IPS DF 4.7 (cell line): ENCODE measurements at regions not wholly inside any gene's neighbourhood (a gene's known extent, or its start where the extent isn't known, plus 50 kb on each side); places are given as distances from the start of the nearest gene placed in this dataset.
A peak's percentile ranks its signal among the peaks of the same experiment; 100 is the strongest.
"Not testable (repeated sequence)": the region's sequence is repeated elsewhere in the genome, so short reads cannot be mapped to it uniquely, and the experiment has no call there.

ENCODE experiments used
- DNase-seq: peaks from one replicate; pipeline ENCODE4 v3.0.0-alpha.2; 2013; ENCODE audit warnings: low spot score; ENCODE audit errors: extremely low read depth

- no peak for DNase-seq
Measured at GRCh38 chr9:108419379-108419778, 436.4 kb downstream of the ACTL7B start.

- no peak for DNase-seq
Measured at GRCh38 chr9:108417726-108418125, 438.1 kb downstream of the ACTL7B start.

- no peak for DNase-seq
Measured at GRCh38 chr9:108417312-108417711, 438.5 kb downstream of the ACTL7B start.

DNA sequence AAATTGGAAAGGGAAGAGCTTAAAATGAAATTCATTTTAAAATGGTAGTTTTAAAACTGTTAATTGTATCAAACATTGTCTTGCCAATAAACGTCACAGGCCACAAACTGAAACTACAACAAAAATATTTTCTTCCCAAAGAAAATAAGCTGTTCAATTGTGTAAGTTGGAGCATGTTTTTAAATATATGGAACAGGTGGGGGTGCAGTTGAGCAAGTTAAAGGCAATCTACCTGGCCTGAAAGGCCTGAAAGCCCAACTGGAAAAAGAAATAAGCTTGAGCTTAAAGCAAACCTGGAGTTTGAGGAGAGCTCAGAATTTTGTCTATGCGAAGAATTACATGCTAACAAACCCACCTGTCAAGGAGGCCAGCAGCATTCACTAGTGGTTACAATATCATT, 439.5 kb downstream of the ACTL7B start:
- no peak for DNase-seq

GRCh38 chr9:108413809-108414208, 442.0 kb downstream of the ACTL7B start:
- no peak for DNase-seq

GRCh38 chr9:108412755-108413154, 443.0 kb downstream of the ACTL7B start:
- peak; percentile 33 for DNase-seq

DNA sequence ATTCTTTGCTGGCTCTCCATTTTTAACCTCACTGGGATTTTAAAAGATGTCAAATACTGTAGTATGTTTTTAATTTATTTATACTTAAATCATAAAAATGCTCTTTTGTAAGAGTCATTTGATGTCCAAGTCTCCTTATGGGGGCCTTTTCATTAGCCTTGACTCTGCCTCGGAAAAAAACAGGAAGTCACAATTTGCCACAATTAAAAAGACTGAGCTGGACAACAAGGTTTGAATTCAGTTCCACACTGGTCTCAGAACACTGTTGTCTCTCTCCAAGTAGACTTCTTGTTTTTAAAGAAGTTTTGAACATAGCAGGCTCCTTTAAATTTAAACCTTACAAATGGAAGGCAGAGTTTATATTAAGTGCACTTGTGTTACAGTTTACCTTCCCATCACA, 444.2 kb downstream of the ACTL7B start:
- no peak for DNase-seq

DNA sequence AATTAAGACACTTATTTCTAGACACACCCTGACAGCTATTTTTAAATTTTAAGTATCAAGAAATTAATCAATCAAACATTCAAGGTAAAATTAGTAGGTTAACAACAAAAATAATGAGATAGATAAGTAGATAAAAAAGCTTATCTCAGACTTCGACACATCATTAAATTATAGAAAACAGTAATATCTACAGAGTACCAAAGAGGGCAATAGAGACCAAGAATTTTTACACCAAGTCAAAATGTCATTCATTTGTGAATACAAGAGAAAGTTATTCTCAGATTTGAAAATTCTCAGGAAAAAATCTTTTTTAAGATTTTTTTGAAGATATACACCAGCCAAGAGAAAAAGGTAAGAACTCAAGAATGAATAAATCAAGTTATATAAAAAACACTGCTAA, 445.6 kb downstream of the ACTL7B start:
- no peak for DNase-seq

DNA sequence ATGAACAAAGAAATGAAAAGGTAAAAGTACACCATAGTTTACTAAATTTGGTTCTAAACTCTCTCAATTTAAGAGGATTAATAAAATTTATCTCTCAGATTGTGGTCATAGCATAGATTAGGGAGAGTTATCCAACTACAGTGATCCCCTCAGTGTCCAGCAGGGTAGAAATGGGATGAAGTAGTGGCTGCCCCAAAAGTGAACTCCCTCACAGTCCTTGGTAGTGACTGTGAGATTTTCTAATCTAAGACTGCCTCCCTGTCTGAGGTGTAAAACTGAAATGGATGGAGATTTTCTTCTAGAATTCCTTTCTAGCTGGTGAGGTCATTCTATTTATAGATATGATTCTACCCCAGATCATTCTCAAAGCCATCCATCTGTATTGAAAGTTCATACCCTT, 455.5 kb downstream of the ACTL7B start:
- DNase-seq = no peak

DNA sequence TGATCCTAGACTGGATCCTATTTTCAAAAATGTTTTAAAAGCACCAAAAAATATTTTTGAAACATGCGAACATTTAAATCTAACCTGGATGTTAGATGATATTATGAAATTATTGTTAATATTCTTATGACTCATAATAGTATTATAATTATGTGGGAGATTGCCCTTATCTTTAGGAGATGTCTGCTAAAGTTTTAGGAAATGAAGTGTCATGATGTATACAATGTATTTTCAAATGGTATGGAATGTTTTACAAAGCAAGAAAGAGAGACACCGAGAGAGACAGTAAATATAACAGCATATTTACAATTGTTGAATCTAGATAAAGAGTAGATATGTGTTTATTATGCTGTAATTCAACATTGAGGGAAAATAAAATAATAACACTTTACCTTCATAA, 455.9 kb downstream of the ACTL7B start:
- no peak for DNase-seq

GRCh38 chr9:108397286-108397685, 458.5 kb downstream of the ACTL7B start:
- no peak for DNase-seq

- no peak for DNase-seq
Measured at GRCh38 chr9:108396611-108397010, 459.2 kb downstream of the ACTL7B start.

DNA sequence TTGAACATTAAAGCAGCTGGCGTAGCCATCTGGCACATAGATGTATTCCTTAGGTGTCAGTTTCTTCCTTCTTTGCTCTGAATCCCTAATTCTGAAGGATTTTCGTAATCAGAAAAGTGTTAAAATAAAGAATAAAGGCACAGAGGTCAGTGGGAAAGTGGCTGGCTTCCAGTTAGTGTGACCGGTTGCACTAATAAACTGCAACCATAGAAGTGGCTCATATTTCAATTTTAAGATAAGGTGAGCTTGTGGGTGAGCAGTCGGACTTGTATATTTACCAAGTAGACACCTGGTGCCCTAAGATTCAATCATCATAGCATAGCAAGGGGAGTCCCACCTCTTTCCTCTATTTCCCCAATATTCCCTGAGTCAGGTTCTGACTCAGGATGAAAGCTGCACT, 459.6 kb downstream of the ACTL7B start:
- DNase-seq = no peak

DNA sequence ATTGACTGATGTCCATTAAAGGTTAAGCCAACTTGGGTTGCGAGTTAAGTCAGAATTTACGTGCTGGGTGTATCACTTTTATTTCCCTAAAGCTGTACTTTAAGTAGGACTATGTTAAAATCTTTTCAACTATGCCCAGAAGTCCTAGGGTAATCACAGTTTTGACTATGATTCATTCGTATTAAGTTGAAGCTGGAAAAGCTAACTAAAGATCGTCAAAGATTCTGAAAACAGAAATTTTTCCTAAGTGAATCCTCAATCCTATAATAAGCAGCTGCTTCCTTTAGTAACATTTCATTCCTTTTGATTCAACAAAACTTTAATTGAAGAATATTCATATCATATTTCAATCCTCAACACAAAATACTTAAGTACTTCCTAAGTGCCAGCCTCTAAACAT, 460.4 kb downstream of the ACTL7B start:
- DNase-seq = no peak

- no peak for DNase-seq
Measured at GRCh38 chr9:108394726-108395125, 461.1 kb downstream of the ACTL7B start.

DNA sequence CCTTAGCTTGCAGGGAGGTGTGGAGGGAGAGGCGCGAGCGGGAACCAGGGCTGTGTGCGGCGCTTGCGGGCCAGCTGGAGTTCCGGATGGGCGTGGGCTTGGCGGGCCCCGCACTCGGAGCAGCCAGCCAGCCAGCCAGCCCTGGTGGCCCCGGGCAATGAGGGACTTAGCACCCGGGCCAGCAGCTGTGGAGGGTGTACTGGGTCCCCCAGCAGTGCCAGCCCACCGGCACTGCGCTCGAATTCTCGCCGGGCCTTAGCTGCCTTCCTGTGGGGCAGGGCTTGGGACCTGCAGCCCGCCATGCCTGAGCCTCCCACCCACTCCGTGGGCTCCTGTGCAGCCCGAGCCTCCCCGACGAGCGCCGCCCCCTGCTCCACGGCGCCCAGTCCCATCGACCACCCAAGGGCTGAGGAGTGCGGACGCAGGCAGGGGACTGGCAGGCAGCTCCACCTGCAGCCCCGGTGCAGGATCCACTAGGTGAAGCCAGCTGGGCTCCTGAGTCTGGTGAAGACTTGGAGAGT, 462.2 kb downstream of the ACTL7B start:
- DNase-seq = not testable (repeated sequence)

- no peak for DNase-seq
Measured at GRCh38 chr9:108392877-108393276, 462.9 kb downstream of the ACTL7B start.

GRCh38 chr9:108389056-108389455, 466.7 kb downstream of the ACTL7B start:
- no peak for DNase-seq

- DNase-seq = no peak
Measured at GRCh38 chr9:108386859-108387384, 468.9 kb downstream of the ACTL7B start.

- DNase-seq = no peak
Measured at GRCh38 chr9:108386032-108386431, 469.8 kb downstream of the ACTL7B start.

DNA sequence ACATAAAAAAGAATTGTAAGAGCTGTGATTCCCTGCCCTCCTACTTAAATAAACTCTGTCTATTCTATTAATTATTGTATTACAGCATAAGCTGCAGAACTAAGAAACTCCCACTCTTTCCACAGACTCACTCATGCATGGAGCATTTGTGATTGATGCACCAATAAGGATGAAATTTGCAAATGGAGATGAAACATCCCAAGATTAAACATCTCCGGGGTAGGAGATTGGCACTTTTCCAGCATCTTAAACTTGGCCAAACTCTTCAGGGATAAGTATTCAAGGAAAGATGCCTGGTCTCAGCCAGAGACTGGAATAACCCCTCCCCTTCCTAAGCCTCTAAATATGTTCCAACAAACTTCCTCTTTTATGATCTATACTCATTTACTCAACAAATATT, 472.0 kb downstream of the ACTL7B start:
- DNase-seq = no peak

DNA sequence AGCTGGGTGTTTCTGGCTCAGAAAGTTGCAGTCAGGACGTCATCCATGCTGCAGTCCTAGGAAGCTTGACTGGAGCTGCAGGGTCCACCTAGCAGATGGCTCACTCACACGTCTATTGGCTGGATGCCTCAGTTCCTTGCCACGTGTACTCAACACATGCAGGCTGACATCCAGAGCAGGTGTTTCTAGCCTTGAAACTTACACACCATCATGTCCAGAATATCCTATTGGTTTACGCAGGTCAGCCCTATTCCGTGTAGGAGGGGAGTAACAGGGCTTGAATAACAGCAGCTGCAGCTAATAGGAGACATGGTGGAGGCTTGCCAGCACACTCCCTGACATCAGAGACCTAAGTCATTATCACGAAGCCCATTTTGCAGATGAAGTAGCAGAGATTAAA, 473.5 kb downstream of the ACTL7B start:
- DNase-seq = no peak

- no peak for DNase-seq
Measured at GRCh38 chr9:108377881-108378280, 477.9 kb downstream of the ACTL7B start.

- no peak for DNase-seq
Measured at GRCh38 chr9:108377382-108377781, 478.4 kb downstream of the ACTL7B start.
